NCI-H748 (cell line): ENCODE measurements at regions not wholly inside any gene's neighbourhood (a gene's known extent, or its start where the extent isn't known, plus 50 kb on each side); places are given as distances from the start of the nearest gene placed in this dataset.
"Not testable (repeated sequence)": the region's sequence is repeated elsewhere in the genome, so short reads cannot be mapped to it uniquely, and the experiment has no call there.

Experiments
- DNase-seq: peaks from one replicate; lab custom pipeline; 2025; ENCODE audit not compliant: unreplicated experiment; lab: John Stamatoyannopoulos, UW

GRCh38 chrX:40530509-40530908 is 50.3 kb upstream of the ATP6AP2 start:
- no peak for DNase-seq

GRCh38 chrX:40527543-40527942 is 53.2 kb upstream of the ATP6AP2 start:
- no peak for DNase-seq

- no peak for DNase-seq
Measured at GRCh38 chrX:40526412-40526811, 54.4 kb upstream of the ATP6AP2 start.

GRCh38 chrX:40525901-40526300 is 54.9 kb upstream of the ATP6AP2 start:
- not testable (repeated sequence) for DNase-seq

GRCh38 chrX:40524423-40524822 is 56.3 kb upstream of the ATP6AP2 start:
- no peak for DNase-seq

GRCh38 chrX:40523852-40524251 is 56.9 kb upstream of the ATP6AP2 start:
- no peak for DNase-seq

GRCh38 chrX:40521868-40522450 is 58.8 kb upstream of the ATP6AP2 start:
- no peak for DNase-seq

GRCh38 chrX:40514376-40514775 is 66.4 kb upstream of the ATP6AP2 start:
- DNase-seq, result no peak

- DNase-seq, result no peak
Measured at GRCh38 chrX:40513835-40514234, 66.9 kb upstream of the ATP6AP2 start.

GRCh38 chrX:40513012-40513411 is 67.8 kb upstream of the ATP6AP2 start:
- no peak for DNase-seq

- DNase-seq, result no peak
Measured at GRCh38 chrX:40511258-40511657, 69.5 kb upstream of the ATP6AP2 start.

- peak; percentile 18 for DNase-seq
Measured at GRCh38 chrX:40508560-40508959, 72.2 kb upstream of the ATP6AP2 start.

GRCh38 chrX:40506201-40506985 is 74.4 kb upstream of the ATP6AP2 start:
- DNase-seq, result no peak

- no peak for DNase-seq
Measured at GRCh38 chrX:40504801-40505605, 75.8 kb upstream of the ATP6AP2 start.

- no peak for DNase-seq
Measured at GRCh38 chrX:40503094-40503493, 77.7 kb upstream of the ATP6AP2 start.

GRCh38 chrX:40502688-40503087 is 78.1 kb upstream of the ATP6AP2 start:
- DNase-seq, result no peak

- no peak for DNase-seq
Measured at GRCh38 chrX:40501164-40501855, 79.5 kb upstream of the ATP6AP2 start.

- DNase-seq, result no peak
Measured at GRCh38 chrX:40496728-40497127, 84.0 kb upstream of the ATP6AP2 start.

- no peak for DNase-seq
Measured at GRCh38 chrX:40495659-40496058, 85.1 kb upstream of the ATP6AP2 start.

- no peak for DNase-seq
Measured at GRCh38 chrX:40494005-40494404, 86.8 kb upstream of the ATP6AP2 start.

- DNase-seq, result no peak
Measured at GRCh38 chrX:40488296-40488695, 92.5 kb upstream of the ATP6AP2 start.
